Testis (tissue), 2 donors: ENCODE measurements at regions not wholly inside any gene's neighbourhood (a gene's known extent, or its start where the extent isn't known, plus 50 kb on each side); places are given as distances from the start of the nearest gene placed in this dataset.

Source experiments
- CTCF ChIP-seq, 3 experiments: fragments of 450-650 bp in 2 of 3; fragments of 200-600 bp in 1 of 3; sonication (generic) in 1 of 3; IDR thresholded peaks; one replicate each; pipeline ENCODE4 v1.5.1; 2016 to 2019; ENCODE audit warnings: antibody characterized with exemption in 3 of 3, mild to moderate bottlenecking in 2 of 3, moderate library complexity in 1 of 3
- POLR2A ChIP-seq: fragments of 450-650 bp; IDR thresholded peaks from one replicate; pipeline ENCODE4 v1.6.1; 2017; ENCODE audit warnings: antibody characterized with exemption, mild to moderate bottlenecking, moderate library complexity

DNA sequence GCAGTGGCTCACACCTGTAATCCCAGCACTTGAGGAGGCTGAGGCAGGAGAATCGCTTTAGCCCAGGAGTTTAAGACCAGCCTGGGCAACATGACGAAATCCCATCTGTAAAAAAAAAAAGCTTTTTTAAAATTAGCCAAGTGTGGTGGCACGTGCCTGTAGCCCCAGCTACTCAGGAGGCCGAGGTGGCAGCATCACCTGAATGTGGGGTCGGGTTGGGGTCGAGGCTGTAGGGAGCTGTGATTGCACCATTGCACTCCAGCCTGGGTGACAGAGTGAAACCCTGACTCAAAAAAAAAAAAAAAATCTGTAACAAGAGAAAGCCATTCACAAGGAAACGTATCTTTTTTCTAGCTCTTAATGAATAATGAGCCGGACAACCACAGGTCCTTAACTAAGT is 74.7 kb upstream of the DLG1 start:
- no peak for TF ChIP-seq CTCF (IDR thresholded peaks at IDR 0.05)
- TF ChIP-seq POLR2A = no peak
